Loucy (cell line): ENCODE measurements at regions not wholly inside any gene's neighbourhood (a gene's known extent, or its start where the extent isn't known, plus 50 kb on each side); places are given as distances from the start of the nearest gene placed in this dataset.

ENCODE experiments used
- EZH2phosphoT487 ChIP-seq: fragments of 200-600 bp; IDR thresholded peaks from 2 replicates; pipeline ENCODE4 v1.6.1; 2018; ENCODE audit warnings: antibody characterized with exemption, mild to moderate bottlenecking, moderate library complexity, borderline replicate concordance
- TF ChIP-seq, protein P1 (sequence below): fragments of 200-600 bp; sonication (generic); conservative IDR thresholded peaks from 2 replicates; pipeline ENCODE4 v1.5.1; 2014; ENCODE audit warnings: mild to moderate bottlenecking, antibody characterized with exemption, low read length

DNA sequence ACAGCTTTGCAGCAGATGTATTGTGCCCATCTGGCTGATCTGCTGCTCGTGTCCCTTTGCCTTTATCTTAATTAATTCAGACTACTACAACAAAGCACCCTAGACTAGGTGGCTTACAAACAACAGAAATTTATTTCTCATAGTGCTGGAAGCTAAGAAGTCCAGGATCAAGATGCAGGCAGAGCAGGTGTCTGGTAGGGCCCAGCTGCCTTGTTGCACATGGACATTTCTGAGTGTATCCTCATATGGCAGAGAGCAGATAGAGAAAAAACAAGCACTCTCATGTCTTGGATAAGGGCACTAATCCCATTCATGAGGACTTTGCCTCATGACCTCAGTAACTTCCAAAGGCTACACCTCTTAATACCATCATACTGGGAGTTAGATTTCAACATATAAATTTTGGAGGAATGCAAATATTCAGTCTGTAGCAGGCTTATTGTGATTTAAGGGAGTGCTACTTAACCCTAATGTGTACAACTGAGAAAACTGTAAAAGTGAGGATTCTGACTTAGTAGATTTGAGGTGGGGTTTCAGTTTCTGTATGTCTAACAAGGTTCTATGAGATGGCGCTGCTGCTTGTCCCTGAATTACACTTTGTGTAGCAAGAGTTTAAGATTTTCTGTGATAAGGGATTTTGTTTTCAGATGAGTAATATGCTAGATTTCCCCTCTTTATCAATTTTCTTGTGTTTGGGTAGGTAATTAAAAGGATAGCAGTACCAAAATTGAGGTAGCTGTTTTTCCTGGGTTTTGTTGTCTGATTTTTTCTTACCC lies 473.2 kb upstream of the TECRL start:
- TF ChIP-seq, protein P1, sequence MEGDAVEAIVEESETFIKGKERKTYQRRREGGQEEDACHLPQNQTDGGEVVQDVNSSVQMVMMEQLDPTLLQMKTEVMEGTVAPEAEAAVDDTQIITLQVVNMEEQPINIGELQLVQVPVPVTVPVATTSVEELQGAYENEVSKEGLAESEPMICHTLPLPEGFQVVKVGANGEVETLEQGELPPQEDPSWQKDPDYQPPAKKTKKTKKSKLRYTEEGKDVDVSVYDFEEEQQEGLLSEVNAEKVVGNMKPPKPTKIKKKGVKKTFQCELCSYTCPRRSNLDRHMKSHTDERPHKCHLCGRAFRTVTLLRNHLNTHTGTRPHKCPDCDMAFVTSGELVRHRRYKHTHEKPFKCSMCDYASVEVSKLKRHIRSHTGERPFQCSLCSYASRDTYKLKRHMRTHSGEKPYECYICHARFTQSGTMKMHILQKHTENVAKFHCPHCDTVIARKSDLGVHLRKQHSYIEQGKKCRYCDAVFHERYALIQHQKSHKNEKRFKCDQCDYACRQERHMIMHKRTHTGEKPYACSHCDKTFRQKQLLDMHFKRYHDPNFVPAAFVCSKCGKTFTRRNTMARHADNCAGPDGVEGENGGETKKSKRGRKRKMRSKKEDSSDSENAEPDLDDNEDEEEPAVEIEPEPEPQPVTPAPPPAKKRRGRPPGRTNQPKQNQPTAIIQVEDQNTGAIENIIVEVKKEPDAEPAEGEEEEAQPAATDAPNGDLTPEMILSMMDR: no peak
- no peak for TF ChIP-seq EZH2phosphoT487
